NCI-H1930 (cell line): ENCODE measurements at regions not wholly inside any gene's neighbourhood (a gene's known extent, or its start where the extent isn't known, plus 50 kb on each side); places are given as distances from the start of the nearest gene placed in this dataset.
A peak's percentile ranks its signal among the peaks of the same experiment; 100 is the strongest.
"Not testable (repeated sequence)": the region's sequence is repeated elsewhere in the genome, so short reads cannot be mapped to it uniquely, and the experiment has no call there.

Experiments
- DNase-seq, 2 experiments: peaks; one replicate each; lab custom pipeline; 2025; lab: John Stamatoyannopoulos, UW

- no peak for DNase-seq
Observed at GRCh38 chr18:59038295-59039039, 101.2 kb upstream of the SEC11C start.

GRCh38 chr18:59039040-59039320 is 100.7 kb upstream of the SEC11C start:
- DNase-seq: not testable (repeated sequence)

- no peak for DNase-seq
Observed at GRCh38 chr18:59039449-59039848, 100.2 kb upstream of the SEC11C start.

GRCh38 chr18:59040770-59041148 is 98.9 kb upstream of the SEC11C start:
- DNase-seq: no peak

- no peak for DNase-seq
Observed at GRCh38 chr18:59041296-59041695, 98.4 kb upstream of the SEC11C start.

GRCh38 chr18:59041819-59042815 is 97.6 kb upstream of the SEC11C start:
- DNase-seq: no peak

- no peak for DNase-seq
Observed at GRCh38 chr18:59044855-59045254, 94.8 kb upstream of the SEC11C start.

- DNase-seq: no peak
Observed at GRCh38 chr18:59047321-59048047, 92.2 kb upstream of the SEC11C start.

GRCh38 chr18:59048048-59048363 is 91.7 kb upstream of the SEC11C start:
- DNase-seq: no peak

GRCh38 chr18:59048378-59048777 is 91.3 kb upstream of the SEC11C start:
- DNase-seq: no peak

- DNase-seq: no peak
Observed at GRCh38 chr18:59049721-59050660, 89.7 kb upstream of the SEC11C start.

GRCh38 chr18:59050661-59051057 is 89.0 kb upstream of the SEC11C start:
- no peak for DNase-seq

GRCh38 chr18:59051470-59052165 is 88.1 kb upstream of the SEC11C start:
- DNase-seq: no peak

- no peak for DNase-seq
Observed at GRCh38 chr18:59052965-59053820, 86.5 kb upstream of the SEC11C start.

- no peak for DNase-seq
Observed at GRCh38 chr18:59054496-59055287, 85.0 kb upstream of the SEC11C start.

- DNase-seq: no peak
Observed at GRCh38 chr18:59055345-59056032, 84.2 kb upstream of the SEC11C start.

GRCh38 chr18:59056706-59057492 is 82.8 kb upstream of the SEC11C start:
- DNase-seq: peak; percentile 43 to 71

- DNase-seq: no peak
Observed at GRCh38 chr18:59057493-59057795, 82.2 kb upstream of the SEC11C start.
